ENCODE measurements at regions not wholly inside any gene's neighbourhood (a gene's known extent, or its start where the extent isn't known, plus 50 kb on each side); places are given as distances from the start of the nearest gene placed in this dataset.

DNA sequence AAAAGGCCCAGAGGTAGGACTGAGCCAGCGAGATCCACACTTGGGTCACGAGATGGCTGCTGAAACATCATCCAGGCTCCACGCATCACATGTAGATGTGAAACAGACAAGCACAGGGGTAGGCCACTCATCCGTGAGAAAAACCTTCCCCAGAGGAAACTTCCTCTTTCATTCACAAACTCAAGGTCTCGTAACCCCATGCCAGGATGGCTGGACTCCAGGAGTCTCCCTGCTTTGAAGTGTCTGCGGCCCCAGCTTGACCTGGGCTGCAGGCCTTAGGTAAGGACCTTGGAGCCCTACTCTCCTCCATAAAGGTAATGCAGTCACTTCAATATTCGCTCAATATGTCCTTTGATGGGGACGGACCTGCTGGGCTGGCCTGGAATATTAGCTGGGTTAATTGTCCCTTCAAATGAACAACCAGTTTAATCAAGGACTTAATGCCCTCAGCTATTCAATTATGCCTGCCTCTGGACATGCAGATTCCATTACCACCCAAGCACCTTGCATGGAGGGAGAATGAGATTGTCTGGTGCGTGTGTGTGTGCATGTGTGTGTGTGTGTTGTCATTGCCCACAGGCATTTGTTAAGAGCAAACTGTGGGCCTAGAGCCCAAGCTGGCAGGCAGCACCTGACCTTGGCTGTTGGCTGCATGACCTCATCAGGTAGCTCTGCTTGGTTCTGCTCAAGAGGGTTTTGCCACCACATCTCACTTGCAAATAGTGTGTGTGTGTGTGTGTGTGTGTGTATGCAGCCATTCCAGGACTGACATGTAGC is 186.9 kb upstream of the TLE3 start:
- Histone ChIP-seq H3K4me1 (peaks cover 0 to 8% of the 10 kb centered on the region in 2 donors), H3K9me3 (no peaks in the 10 kb centered on the region), H3K4me3 (no peak overlapping the region), H3K36me3 (no peaks in the 10 kb centered on the region), H3K27ac (no peak overlapping the region), H3K27me3 (no peaks in the 10 kb centered on the region)
- DNase-seq (peak in 2 of 4 donors; percentile 49 to 75), ATAC-seq (peak; percentile 66)
- intact Hi-C loops (cut with DNase I) = no loop called here
- TF ChIP-seq CTCF (IDR thresholded peaks at IDR 0.05) = no peak

- DNase-seq (peak in 1 of 4 donors; percentile 11), ATAC-seq (no peak)
- Histone ChIP-seq H3K27ac (no peak overlapping the region), H3K9me3 (no peaks in the 10 kb centered on the region), H3K36me3 (no peaks in the 10 kb centered on the region), H3K4me1 (peaks cover 0 to 8% of the 10 kb centered on the region in 2 donors), H3K4me3 (no peak overlapping the region), H3K27me3 (no peaks in the 10 kb centered on the region)
- no peak for TF ChIP-seq CTCF (IDR thresholded peaks at IDR 0.05)
- intact Hi-C loops (cut with DNase I) = no loop called here
Observed at GRCh38 chr15:70283511-70283910, 185.8 kb upstream of the TLE3 start.

GRCh38 chr15:70281811-70282307 is 184.1 kb upstream of the TLE3 start:
- DNase-seq (peak in 1 of 4 donors; percentile 25), ATAC-seq (no peak)
- no peak for TF ChIP-seq CTCF (IDR thresholded peaks at IDR 0.05)
- H3K27ac ChIP-seq = no peak overlapping the region
- no peaks in the 10 kb centered on the region for H3K36me3 ChIP-seq
- intact Hi-C loops (cut with DNase I) = no loop called here
- no peaks in the 10 kb centered on the region for H3K27me3 ChIP-seq
- peaks cover 0 to 8% of the 10 kb centered on the region in 2 donors for H3K4me1 ChIP-seq
- H3K9me3 ChIP-seq = no peaks in the 10 kb centered on the region
- H3K4me3 ChIP-seq = no peak overlapping the region

DNA sequence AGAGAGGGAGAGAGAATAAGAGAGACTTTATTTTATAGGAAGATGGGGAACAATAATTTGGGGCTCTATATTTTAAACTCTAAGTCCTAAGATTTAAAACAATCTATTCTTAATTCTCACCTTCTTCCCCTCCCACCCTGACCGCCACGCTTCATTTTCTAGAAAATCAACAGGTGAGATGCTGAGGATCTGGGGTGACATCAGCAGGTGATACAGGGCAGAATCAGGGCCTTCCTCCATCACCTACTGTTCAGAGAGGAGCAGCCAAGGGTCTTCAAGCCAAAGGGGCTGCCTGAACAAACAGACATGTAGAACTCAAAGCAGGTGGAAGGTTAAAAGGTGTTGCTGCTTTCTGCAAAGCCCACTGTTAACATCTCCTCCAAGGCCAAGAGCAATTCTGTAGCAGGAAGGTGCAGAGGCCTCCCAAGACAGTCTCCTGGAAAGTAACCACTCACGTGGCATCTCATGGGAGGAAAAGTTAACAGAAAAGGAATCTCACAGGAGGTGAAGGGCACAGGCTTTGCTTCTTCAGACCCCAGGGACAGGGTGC is 183.6 kb upstream of the TLE3 start:
- H3K9me3 ChIP-seq = no peaks in the 10 kb centered on the region
- no peaks in the 10 kb centered on the region for H3K36me3 ChIP-seq
- H3K27me3 ChIP-seq = no peaks in the 10 kb centered on the region
- H3K4me3 ChIP-seq = no peak overlapping the region
- DNase-seq (no peak), ATAC-seq (no peak)
- intact Hi-C loops (cut with DNase I) = no loop called here
- no peak overlapping the region for H3K27ac ChIP-seq
- peaks cover 0 to 8% of the 10 kb centered on the region in 2 donors for H3K4me1 ChIP-seq
- TF ChIP-seq CTCF (IDR thresholded peaks at IDR 0.05) = no peak

DNA sequence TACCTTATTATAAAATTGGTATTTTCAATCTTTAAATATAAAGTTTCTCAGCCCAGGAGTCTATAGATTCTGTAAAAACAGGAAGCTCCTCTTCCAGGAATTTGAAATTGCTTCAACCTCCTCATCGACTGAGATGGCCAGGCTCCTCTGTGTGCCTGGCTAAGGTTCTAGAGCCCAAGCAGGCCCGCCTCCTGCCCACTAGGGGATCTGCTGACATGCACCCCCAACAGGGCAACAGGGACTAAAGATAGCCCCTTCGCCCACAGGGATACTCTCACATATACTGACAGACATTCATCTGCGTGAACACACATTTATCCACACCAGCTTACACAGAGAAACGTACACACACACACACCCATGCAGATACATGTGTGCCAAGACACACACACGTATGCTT is 183.1 kb upstream of the TLE3 start:
- Histone ChIP-seq H3K36me3 (no peaks in the 10 kb centered on the region), H3K4me1 (peaks cover 0 to 5% of the 10 kb centered on the region in 2 donors), H3K27me3 (no peaks in the 10 kb centered on the region), H3K27ac (no peak overlapping the region), H3K9me3 (no peaks in the 10 kb centered on the region), H3K4me3 (no peak overlapping the region)
- intact Hi-C loops (cut with DNase I) = no loop called here
- TF ChIP-seq CTCF (IDR thresholded peaks at IDR 0.05) = no peak
- ATAC-seq = no peak
- peak in 1 of 4 donors; percentile 23 for DNase-seq
